ENCODE measurements at regions not wholly inside any gene's neighbourhood (a gene's known extent, or its start where the extent isn't known, plus 50 kb on each side); places are given as distances from the start of the nearest gene placed in this dataset.

- Histone ChIP-seq H3K4me3 (replicated peaks; ENCODE audit: insufficient read depth, low read length) (no peak overlapping the region), H3K27ac (replicated peaks) (no peak overlapping the region), H3K27me3 (ENCODE audit: insufficient read depth, poor library complexity, severe bottlenecking) (no peaks in the 10 kb centered on the region)
- DNase-seq (ENCODE audit: low read depth in 1 of 2, low spot score in 1 of 2) = no peak
- TF ChIP-seq CTCF (IDR thresholded peaks at IDR 0.05; ENCODE audit: insufficient read depth, low read length) (no peak), GABPA (IDR thresholded peaks at IDR 0.05; ENCODE audit: low read depth) (no peak), POLR2AphosphoS5 (IDR thresholded peaks at IDR 0.05; ENCODE audit: low read depth) (no peak)
These were observed 469.8 kb upstream of the ZEB2 start for GRCh38 chr2:144989579-144990270.

- H3K27me3 ChIP-seq (ENCODE audit: insufficient read depth, poor library complexity, severe bottlenecking) = no peaks in the 10 kb centered on the region
- H3K27ac ChIP-seq (replicated peaks) = no peak overlapping the region
- no peak for TF ChIP-seq POLR2AphosphoS5 (IDR thresholded peaks at IDR 0.05; ENCODE audit: low read depth)
- TF ChIP-seq SPI1 (IDR thresholded peaks at IDR 0.05; ENCODE audit: borderline replicate concordance, low read depth) = no peak
- no peak for TF ChIP-seq CTCF (IDR thresholded peaks at IDR 0.05; ENCODE audit: insufficient read depth, low read length)
- no peak for TF ChIP-seq GABPA (IDR thresholded peaks at IDR 0.05; ENCODE audit: low read depth)
- TF ChIP-seq REST (IDR thresholded peaks at IDR 0.05; ENCODE audit: insufficient replicate concordance, low read depth) = no peak
- DNase-seq (ENCODE audit: low read depth in 1 of 2, low spot score in 1 of 2) = no peak
- H3K4me3 ChIP-seq (replicated peaks; ENCODE audit: insufficient read depth, low read length) = no peak overlapping the region
These were observed 468.7 kb upstream of the ZEB2 start for GRCh38 chr2:144988591-144988990.

GRCh38 chr2:144986691-144987090 lies 466.8 kb upstream of the ZEB2 start:
- TF ChIP-seq CTCF (IDR thresholded peaks at IDR 0.05; ENCODE audit: insufficient read depth, low read length) (no peak), POLR2AphosphoS5 (IDR thresholded peaks at IDR 0.05; ENCODE audit: low read depth) (no peak), GABPA (IDR thresholded peaks at IDR 0.05; ENCODE audit: low read depth) (no peak), SPI1 (IDR thresholded peaks at IDR 0.05; ENCODE audit: borderline replicate concordance, low read depth) (no peak), REST (IDR thresholded peaks at IDR 0.05; ENCODE audit: insufficient replicate concordance, low read depth) (no peak)
- H3K27ac ChIP-seq (replicated peaks) = no peak overlapping the region
- no peak for DNase-seq (ENCODE audit: low read depth in 1 of 2, low spot score in 1 of 2)
- no peaks in the 10 kb centered on the region for H3K27me3 ChIP-seq (ENCODE audit: insufficient read depth, poor library complexity, severe bottlenecking)
- no peak overlapping the region for H3K4me3 ChIP-seq (replicated peaks; ENCODE audit: insufficient read depth, low read length)

GRCh38 chr2:144984038-144984437 lies 464.1 kb upstream of the ZEB2 start:
- Histone ChIP-seq H3K27ac (replicated peaks) (no peak overlapping the region), H3K27me3 (ENCODE audit: insufficient read depth, poor library complexity, severe bottlenecking) (no peaks in the 10 kb centered on the region), H3K4me3 (replicated peaks; ENCODE audit: insufficient read depth, low read length) (no peak overlapping the region)
- DNase-seq (ENCODE audit: low read depth in 1 of 2, low spot score in 1 of 2) = no peak
- TF ChIP-seq GABPA (IDR thresholded peaks at IDR 0.05; ENCODE audit: low read depth) (no peak), SPI1 (IDR thresholded peaks at IDR 0.05; ENCODE audit: borderline replicate concordance, low read depth) (no peak), CTCF (IDR thresholded peaks at IDR 0.05; ENCODE audit: insufficient read depth, low read length) (no peak), REST (IDR thresholded peaks at IDR 0.05; ENCODE audit: insufficient replicate concordance, low read depth) (no peak), POLR2AphosphoS5 (IDR thresholded peaks at IDR 0.05; ENCODE audit: low read depth) (no peak)

Measured in HL-60 (cell line).